GM21381 (cell line): ENCODE measurements at regions not wholly inside any gene's neighbourhood (a gene's known extent, or its start where the extent isn't known, plus 50 kb on each side); places are given as distances from the start of the nearest gene placed in this dataset.

Experiments used
- ATAC-seq: cut with Tn5 transposase; IDR thresholded peaks from one replicate; pipeline ENCODE4 v1.9.1; 2021; ENCODE audit warnings: mild to moderate bottlenecking, moderate library complexity; ENCODE audit not compliant: unreplicated experiment

GRCh38 chr16:85321509-85322271 is 209.4 kb upstream of the CIBAR2 start:
- ATAC-seq: no peak

GRCh38 chr16:85323230-85323960 is 211.1 kb upstream of the CIBAR2 start:
- ATAC-seq: no peak

- ATAC-seq: no peak
These were observed 211.6 kb upstream of the CIBAR2 start for GRCh38 chr16:85323961-85324253.

DNA sequence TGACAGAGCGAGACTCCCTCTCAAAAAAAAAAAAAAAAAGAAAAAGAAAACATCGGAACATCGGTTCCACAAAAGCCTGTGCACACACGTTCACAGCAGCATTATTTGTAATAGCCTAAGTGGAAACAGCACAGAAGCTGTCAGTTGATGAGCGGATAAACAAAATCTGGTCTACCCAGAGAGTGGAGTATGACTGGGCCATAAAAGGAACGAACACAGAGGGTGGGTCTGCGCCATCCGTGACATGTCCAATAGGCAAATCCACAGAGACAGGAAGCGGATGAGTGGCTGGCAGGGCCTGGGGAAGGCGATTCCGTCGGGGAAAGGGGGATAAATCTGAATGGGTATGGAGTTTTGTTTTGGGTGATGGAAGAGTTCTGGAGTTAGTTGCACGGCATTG is 212.2 kb upstream of the CIBAR2 start:
- ATAC-seq: no peak

DNA sequence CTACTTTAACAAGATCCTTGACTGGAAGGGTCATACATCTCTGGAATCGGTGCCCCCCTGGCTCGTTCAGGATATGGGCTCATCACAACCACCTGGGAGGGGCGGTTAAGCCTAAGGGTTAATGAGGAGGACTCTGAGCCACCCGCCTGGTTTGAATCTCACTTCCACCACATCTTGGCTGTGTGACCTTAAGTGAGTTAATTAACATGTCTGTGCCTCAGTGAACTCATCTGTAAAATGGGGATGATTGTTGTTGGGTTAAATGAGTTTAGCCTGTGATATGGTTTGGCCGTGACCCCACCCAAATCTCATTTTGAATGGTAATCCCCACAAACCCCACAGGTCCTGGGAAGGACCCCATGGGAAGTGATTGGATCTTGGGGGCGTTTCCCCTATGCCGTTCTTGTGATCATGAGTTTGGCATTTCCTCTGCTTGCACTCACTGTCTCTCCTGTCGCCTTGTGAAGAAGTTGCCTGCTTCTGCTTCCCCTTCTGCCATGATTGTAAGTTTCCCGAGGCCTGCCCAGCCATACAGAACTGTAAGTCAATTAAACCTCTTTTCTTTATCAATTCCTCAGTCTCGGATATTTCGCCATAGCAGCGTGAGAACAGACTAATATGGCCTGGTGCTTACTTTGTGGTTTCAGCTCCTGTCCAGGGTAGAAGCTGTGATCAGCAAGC is 214.0 kb upstream of the CIBAR2 start:
- ATAC-seq: no peak

- ATAC-seq: no peak
These were observed 214.5 kb upstream of the CIBAR2 start for GRCh38 chr16:85326794-85327181.

- no peak for ATAC-seq
These were observed 215.7 kb upstream of the CIBAR2 start for GRCh38 chr16:85327731-85328675.

GRCh38 chr16:85328676-85329058 is 216.4 kb upstream of the CIBAR2 start:
- ATAC-seq: no peak

DNA sequence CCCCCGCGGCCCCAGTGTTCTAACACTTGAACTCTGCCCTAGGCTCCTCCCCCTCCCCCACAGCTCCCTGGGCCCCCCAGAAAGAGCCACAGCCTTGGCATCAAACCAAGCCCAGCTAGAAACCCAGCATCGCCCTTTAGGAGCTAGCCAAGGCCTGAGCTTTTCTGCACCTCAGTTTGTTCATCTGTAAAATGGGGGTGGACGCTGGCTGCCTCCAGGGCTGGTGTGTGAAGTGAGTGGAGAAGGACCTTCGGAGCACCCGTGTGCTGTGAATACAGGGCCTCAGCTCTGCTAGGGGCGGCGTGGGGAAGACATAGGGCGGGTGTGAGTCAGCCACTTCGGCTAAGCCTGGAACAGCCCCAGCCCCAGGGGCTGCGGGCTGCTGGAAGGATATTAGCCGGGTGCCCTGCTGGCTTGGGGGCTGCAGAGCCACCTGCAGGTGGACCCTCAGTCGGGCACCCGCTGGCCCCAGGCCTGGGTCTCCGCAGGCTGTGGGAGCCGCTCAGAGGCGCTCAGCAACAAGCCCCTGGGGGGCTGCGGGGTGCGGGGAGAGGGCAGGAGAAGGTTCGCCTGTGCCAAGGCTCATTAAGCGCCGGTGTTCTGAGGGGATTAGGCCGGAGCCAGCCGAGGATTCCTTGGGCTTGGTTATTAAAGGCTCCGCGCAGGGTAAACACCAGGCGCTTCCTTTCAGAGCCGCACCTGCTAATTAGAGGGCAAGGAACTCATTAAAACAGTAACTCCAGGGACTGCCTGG is 217.0 kb upstream of the CIBAR2 start:
- no peak for ATAC-seq

DNA sequence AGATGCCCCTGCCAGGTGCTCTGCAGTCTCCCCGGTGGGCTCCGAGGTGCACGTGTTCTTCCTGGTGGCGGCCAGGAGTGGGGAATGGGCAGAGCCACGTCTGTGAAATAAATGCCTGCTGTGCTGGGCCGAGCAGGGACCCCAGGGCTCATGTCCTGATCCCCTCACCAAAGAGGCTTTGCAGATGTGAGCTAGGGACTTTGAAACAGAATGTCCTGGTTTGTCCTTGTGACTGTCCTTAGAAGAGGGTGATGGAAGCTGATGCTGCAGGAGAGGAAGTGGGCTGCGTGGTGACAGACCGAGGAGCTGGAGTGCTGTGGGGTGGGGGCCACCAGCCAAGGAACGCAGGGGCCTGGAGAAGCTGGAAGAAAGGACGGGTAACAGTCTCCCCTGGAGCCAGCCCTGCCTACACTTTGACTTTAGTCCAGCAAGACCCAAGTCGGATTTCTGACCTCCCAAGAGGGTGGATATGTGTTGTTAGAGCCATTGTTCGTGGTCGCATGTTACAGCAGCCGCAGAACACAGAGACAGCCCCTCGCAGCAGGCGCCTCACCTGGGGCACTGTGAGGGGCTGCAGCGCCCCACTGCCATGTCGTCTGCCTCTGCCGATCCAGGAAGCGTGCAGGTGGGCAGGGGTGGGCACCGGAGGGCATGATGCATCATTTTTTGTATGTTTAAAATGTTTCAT is 217.9 kb upstream of the CIBAR2 start:
- no peak for ATAC-seq

- no peak for ATAC-seq
These were observed 218.5 kb upstream of the CIBAR2 start for GRCh38 chr16:85330694-85331188.

DNA sequence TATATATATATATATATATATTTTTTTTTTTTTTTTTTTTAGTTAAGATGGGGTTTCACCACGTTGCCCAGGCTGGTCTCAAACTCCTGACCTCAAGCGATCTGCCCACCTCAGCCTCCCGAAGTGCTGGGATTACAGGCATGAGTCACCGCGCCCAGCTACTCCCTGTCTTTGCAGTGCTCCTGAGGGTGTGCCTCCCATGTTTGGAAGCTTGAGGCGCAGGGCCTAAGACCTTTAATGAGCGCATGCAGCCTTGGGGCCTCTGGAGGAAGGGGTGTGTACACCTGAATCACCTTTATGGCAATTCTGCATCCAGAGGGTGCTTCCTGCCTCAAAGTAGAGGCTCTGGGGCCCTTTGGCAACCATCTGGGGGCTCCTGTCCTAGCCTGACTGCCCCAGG is 219.4 kb upstream of the CIBAR2 start:
- ATAC-seq: no peak

DNA sequence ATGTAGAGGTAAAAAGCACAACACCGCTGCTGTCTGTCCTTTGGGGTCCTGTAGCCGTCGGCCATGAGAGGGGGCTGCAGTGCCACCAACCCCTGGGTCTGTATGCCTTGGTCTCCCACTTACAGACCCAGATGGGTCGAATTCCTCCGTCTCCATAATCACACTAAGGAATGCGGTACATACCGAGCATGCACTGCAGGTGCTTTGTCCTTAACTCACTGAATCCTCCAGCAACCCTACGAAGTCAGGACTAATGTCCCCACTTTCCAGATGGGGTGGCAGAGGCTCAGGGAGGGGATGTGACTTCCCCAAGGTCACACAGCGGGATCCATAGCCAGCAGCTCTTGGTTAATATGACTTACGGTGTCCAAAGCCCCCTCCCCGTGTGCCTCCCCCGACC is 219.9 kb upstream of the CIBAR2 start:
- no peak for ATAC-seq

- no peak for ATAC-seq
These were observed 221.1 kb upstream of the CIBAR2 start for GRCh38 chr16:85333337-85333736.

- no peak for ATAC-seq
These were observed 221.7 kb upstream of the CIBAR2 start for GRCh38 chr16:85333744-85334640.

DNA sequence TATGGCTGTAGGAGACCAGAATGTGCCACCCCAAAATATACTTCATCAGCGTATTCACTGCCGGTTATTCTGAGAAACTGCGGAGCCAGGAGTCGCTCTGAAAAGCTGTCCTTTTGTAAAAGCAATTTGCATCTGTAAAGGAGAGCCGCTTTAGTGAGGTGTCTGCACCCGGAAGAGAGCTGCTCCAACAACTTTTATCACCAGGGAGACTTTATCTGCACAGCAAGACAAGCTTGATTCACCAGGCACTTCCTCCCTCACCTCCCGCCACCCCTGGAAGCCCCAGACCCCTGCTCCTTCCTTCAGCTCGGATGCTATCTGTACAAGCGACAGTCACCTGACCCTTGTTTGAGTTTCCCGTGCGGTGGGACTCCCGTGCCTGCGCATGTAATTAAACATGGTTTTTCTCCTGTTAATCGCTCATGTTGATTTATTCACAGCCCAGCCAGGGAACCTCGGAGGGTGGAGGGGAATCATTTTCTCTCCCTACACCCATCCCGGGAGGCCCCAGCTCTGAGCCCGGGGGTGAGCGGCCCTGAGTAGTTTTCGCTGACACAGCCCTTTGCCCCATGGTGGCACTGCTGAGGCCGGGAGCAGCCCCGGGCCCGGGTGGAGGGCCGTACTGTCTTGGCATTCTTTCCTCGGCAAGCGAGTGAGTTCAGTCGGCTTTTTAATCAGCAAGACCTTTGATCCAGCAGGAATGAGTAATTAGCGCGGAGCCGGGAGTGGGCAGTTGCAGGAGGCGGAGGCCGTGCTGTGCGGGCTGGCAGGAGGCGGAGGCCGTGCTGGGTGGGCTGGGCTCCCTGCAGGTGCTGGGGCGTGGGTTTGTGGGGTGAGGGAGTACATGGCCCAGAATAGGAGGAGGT is 222.7 kb upstream of the CIBAR2 start:
- no peak for ATAC-seq

- no peak for ATAC-seq
These were observed 223.6 kb upstream of the CIBAR2 start for GRCh38 chr16:85335584-85336491.
